ENCODE measurements at regions not wholly inside any gene's neighbourhood (a gene's known extent, or its start where the extent isn't known, plus 50 kb on each side); places are given as distances from the start of the nearest gene placed in this dataset.
A peak's percentile ranks its signal among the peaks of the same experiment; 100 is the strongest.
"Not testable (repeated sequence)": the region's sequence is repeated elsewhere in the genome, so short reads cannot be mapped to it uniquely, and the experiment has no call there.

- no peak for DNase-seq
Measured at GRCh38 chr7:112930787-112931186, 140.6 kb upstream of the TMEM168 start.

GRCh38 chr7:112929421-112929820, 139.2 kb upstream of the TMEM168 start:
- no peak for DNase-seq

GRCh38 chr7:112926018-112926417, 135.8 kb upstream of the TMEM168 start:
- DNase-seq: no peak

GRCh38 chr7:112922546-112922945, 132.4 kb upstream of the TMEM168 start:
- DNase-seq: not testable (repeated sequence)

GRCh38 chr7:112916431-112916830, 126.2 kb upstream of the TMEM168 start:
- not testable (repeated sequence) for DNase-seq

- DNase-seq: no peak
Measured at GRCh38 chr7:112908086-112908485, 117.9 kb upstream of the TMEM168 start.

GRCh38 chr7:112907658-112908057, 117.5 kb upstream of the TMEM168 start:
- no peak for DNase-seq

GRCh38 chr7:112905950-112906349, 115.8 kb upstream of the TMEM168 start:
- no peak for DNase-seq

GRCh38 chr7:112905413-112905812, 115.2 kb upstream of the TMEM168 start:
- no peak for DNase-seq

GRCh38 chr7:112898432-112899290, 108.5 kb upstream of the TMEM168 start:
- DNase-seq: peak; percentile 28 to 29

- DNase-seq: no peak
Measured at GRCh38 chr7:112897839-112898431, 107.7 kb upstream of the TMEM168 start.

- DNase-seq: no peak
Measured at GRCh38 chr7:112896026-112896601, 105.9 kb upstream of the TMEM168 start.

GRCh38 chr7:112892263-112892662, 102.1 kb upstream of the TMEM168 start:
- DNase-seq: no peak

- DNase-seq: no peak
Measured at GRCh38 chr7:112891698-112892097, 101.5 kb upstream of the TMEM168 start.

- no peak for DNase-seq
Measured at GRCh38 chr7:112889834-112890438, 99.7 kb upstream of the TMEM168 start.

- DNase-seq: no peak
Measured at GRCh38 chr7:112889268-112889667, 99.1 kb upstream of the TMEM168 start.

- DNase-seq: no peak
Measured at GRCh38 chr7:112888781-112889180, 98.6 kb upstream of the TMEM168 start.

GRCh38 chr7:112887976-112888375, 97.8 kb upstream of the TMEM168 start:
- DNase-seq: no peak

- DNase-seq: no peak
Measured at GRCh38 chr7:112887337-112887736, 97.1 kb upstream of the TMEM168 start.

GRCh38 chr7:112886208-112886607, 96.0 kb upstream of the TMEM168 start:
- no peak for DNase-seq

GRCh38 chr7:112882991-112883390, 92.8 kb upstream of the TMEM168 start:
- DNase-seq: no peak

- no peak for DNase-seq
Measured at GRCh38 chr7:112882511-112882910, 92.3 kb upstream of the TMEM168 start.

- no peak for DNase-seq
Measured at GRCh38 chr7:112882022-112882421, 91.8 kb upstream of the TMEM168 start.
